Stimulated activated CD8-positive, alpha-beta memory T cell treated with anti-CD3 and anti-CD28 coated beads, Interleukin-12 subunit alpha, Interleukin-12 subunit beta, amount 100 ng/mL, for 24 hours (primary cell): ENCODE measurements at regions not wholly inside any gene's neighbourhood (a gene's known extent, or its start where the extent isn't known, plus 50 kb on each side); places are given as distances from the start of the nearest gene placed in this dataset.
"Not testable (repeated sequence)": the region's sequence is repeated elsewhere in the genome, so short reads cannot be mapped to it uniquely, and the experiment has no call there.

Experiments used
- DNase-seq: peaks from one replicate; pipeline ENCODE4 v3.0.0-alpha.2; 2020; ENCODE audit errors: extremely low read depth

DNA sequence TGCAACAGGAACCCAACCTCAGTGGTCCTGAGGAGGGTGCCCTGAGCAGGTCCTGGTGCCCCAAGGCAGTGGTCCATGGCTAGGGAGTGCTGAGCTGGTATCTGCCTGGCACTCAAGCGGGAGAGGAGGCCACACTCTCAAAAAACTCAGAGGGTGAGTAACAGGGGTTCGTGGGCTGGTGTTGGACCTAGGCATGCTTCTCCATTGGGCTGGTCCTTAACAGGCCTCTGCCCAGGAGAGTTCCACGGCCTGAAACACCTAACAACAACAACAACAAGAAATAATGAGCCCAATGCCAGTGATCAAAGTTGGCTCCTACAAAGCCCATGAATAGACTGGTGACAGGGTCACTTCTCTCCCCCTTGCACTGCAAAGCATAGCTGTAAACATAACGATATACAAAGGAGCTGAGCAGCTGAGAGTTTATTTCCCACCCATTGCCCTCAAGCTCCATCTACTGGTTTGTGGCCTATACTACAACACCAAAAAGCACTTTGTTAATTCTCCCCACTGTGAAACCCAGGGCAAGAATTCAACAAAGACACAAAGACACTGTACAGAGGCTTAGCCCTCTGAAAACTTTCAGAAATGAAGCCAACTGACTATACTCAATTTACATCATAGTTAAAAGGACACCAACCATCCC lies 736.1 kb upstream of the ADGRL3 start:
- DNase-seq: no peak

DNA sequence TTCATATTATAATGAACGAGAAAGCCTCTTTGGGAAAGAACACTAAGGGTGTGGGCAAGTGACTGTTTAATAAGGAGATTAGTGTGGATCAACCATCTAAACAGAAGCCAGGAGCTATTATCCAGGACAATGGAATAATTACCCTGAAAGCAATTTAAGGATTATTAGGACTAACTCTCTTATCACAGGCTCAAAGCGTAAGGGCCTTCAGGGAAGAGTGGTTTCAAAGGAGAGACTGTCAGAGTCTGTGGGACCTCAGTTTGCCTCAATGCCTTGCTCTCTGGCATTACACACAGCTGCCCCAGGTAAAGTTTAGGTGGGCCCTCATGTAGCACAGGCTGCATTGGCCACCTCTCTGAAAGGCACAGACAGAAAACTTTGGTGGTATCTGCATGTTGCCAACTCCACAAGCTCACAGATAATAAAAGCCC lies 717.2 kb upstream of the ADGRL3 start:
- no peak for DNase-seq

GRCh38 chr4:60485276-60485675 lies 714.9 kb upstream of the ADGRL3 start:
- no peak for DNase-seq

DNA sequence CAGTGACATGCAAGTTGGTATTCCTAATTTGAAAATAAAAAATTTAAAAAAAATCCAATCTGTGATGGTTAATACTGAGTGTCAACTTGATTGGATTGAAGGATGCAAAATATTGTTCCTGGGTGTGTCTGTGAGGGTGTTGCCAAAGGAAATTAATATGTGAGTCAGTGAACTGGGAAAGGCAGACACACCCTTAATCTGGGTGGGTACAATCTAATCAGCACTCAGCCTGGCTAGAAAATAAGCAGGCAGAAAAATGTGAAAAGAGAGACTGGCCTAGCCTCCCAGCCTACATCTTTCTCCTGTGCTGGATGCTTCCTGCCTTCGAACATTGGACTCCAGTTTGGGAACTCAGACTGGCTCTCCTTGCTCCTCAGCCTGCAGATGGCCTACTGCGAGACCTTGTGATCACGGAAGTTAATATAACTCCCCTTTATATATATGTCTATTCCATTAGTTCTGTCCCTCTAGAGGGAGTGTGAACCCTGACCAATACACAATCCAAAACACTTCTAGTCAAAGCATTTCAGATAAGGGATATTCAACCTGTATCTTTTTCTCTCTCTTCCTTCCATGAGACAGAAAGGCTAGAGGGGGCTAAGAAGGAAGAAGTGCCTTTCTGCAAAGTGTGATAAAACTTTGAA lies 712.9 kb upstream of the ADGRL3 start:
- not testable (repeated sequence) for DNase-seq

DNA sequence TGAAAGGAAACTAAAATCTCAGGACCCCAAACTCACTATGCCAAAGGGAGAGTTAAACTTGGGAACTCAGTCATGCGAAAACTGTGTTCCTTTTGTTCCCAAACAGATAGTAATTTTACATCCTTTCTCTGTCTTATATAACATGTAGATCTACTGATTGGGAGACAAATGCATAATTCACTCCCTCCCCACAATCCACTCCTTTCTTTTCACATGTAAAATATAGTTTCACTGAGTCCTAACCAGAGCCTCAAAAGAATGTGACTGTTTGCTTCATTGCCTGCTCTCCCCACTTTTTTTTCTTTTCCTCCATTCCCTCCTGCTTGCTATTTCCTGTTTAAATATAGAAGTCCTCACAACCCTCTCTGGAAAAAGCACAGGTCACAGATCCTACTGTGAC lies 699.3 kb upstream of the ADGRL3 start:
- DNase-seq: no peak

DNA sequence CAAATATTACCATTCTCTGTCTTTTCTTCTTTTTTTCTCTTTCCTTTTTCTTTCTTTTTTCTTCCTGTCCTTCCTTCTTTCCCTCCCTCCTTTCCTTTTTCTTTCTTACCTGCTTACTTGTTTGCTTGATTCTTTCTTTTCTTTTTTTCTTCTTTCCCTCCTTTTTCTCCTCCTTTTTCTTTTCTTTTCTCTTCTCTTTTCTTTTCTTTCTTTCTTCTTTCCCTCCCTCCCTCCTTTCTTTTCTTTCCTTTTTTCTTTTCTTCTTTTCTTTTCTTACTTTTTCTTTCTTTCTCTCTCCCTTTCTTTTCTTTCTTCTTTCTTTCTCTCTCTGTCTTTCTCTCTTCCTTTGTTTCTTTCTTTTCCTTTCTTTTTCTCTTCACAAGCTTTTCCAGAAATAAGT lies 697.4 kb upstream of the ADGRL3 start:
- no peak for DNase-seq

GRCh38 chr4:60506061-60506460 lies 694.1 kb upstream of the ADGRL3 start:
- no peak for DNase-seq

GRCh38 chr4:60522265-60522664 lies 677.9 kb upstream of the ADGRL3 start:
- DNase-seq: no peak

- no peak for DNase-seq
These were observed 668.2 kb upstream of the ADGRL3 start for GRCh38 chr4:60531776-60532379.

DNA sequence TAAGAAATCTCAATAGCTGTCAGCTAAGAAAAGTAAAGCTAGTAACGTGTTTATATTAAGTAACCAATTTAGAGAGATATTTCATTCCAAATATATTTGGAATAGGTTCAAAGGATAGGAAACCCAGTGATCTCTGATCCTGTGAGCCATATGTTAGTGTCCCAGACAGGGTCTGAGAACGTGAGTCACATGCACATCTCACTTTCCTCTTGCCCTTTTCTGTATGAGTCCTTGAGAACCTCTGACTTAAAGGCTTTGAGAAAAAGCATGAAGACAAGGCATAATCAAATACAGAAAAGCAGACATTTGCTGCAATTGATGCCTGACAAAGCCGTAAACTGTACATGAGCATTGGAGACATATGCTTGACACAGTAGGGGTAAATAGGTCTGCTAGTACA lies 655.1 kb upstream of the ADGRL3 start:
- DNase-seq: no peak

DNA sequence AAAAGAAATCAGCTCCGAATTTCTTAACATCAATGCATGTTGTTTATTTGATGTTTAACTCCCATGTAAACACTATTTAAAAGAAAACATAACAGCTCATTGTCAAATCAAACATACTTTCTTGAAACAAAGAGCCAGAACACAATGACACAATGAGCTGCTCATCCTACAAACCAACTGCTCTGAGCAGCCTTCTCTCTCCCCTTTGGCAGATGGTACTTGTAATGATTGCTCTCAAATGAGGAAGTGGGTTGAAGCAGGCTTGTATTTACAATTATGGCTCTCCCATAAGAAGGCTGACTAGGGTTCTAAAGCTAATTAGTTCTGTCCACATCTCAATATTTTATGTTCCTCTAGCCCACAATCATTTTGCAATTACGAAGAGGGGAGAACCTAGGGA lies 637.8 kb upstream of the ADGRL3 start:
- no peak for DNase-seq

GRCh38 chr4:60565558-60565957 lies 634.6 kb upstream of the ADGRL3 start:
- DNase-seq: no peak

- DNase-seq: no peak
These were observed 624.8 kb upstream of the ADGRL3 start for GRCh38 chr4:60575336-60575735.

- DNase-seq: no peak
These were observed 620.8 kb upstream of the ADGRL3 start for GRCh38 chr4:60579335-60579734.

GRCh38 chr4:60581919-60582536 lies 618.1 kb upstream of the ADGRL3 start:
- DNase-seq: no peak

GRCh38 chr4:60588556-60588955 lies 611.6 kb upstream of the ADGRL3 start:
- no peak for DNase-seq

- no peak for DNase-seq
These were observed 610.7 kb upstream of the ADGRL3 start for GRCh38 chr4:60589425-60589824.

- no peak for DNase-seq
These were observed 610.0 kb upstream of the ADGRL3 start for GRCh38 chr4:60590116-60590515.

DNA sequence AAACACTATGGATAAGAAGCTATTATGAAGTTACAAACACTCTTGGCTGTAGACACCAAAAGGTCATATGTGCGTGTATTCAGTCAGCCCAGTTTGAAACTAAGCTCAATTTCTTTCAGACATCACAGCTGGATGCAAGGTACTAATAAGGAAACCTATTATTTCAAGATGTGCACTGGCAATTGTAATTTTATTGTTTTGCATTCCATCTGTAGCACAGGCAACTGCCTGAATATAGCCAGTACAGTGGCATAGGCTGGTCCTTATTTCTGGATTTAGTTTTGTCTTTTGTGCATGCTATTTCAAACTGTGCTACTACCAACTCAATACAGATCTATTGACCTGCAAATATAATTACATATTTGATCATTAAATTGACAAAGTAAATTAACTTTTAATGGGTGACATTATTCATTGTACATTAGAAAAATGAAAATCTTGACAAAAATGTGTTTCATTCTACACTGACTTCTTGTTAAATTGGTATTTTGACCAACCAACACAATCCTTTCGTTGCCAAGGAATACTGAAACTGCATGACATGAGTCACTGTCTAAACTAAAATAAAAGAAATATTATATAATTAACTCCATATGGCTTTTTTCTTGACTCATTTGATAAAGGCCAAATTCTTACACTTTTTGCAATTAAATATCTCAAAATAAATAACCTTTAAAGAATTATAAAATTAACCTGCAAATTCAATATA lies 594.3 kb upstream of the ADGRL3 start:
- DNase-seq: no peak

- no peak for DNase-seq
These were observed 588.2 kb upstream of the ADGRL3 start for GRCh38 chr4:60611762-60612496.

DNA sequence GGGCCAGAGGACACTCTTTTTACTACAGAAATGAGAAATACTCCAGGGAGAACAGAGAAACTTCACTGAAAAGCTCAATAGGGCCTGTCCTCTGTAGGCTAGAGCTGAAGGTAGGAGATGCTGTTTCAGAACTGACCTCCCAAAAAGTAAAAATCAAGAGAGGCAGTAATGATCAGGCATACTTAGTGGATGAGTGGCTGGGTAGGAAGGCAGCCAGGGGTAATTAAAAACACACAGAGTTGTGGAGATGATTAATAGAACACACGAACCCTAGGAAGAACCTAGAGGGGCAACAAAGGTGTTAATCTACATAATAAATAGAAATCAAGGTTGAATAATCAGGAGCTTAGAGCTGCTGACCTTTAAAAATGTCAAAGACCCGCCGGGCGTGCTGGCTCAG lies 582.4 kb upstream of the ADGRL3 start:
- no peak for DNase-seq
